ENCODE measurements at regions not wholly inside any gene's neighbourhood (a gene's known extent, or its start where the extent isn't known, plus 50 kb on each side); places are given as distances from the start of the nearest gene placed in this dataset.

DNA sequence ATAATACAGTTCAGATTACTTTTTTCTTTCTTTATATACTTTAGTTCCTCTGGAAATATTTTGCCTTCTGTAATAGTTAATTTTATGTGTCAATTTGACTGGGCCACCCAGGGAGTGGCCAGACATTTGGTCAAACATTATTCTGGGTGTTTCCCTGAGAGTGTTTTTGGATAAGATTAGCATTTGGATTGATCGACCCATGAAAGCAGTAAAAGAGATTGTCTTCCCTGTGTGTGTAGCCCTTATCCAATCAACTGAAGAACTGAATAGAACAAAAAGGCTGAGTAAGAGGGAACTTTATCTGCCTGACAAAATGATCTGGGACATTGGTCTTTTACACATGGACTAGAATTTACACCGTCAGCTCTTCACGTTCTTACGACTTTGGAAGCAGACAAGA, 1190.1 kb upstream of the FAM98A start:
- TF ChIP-seq TAF1 (conservative IDR thresholded peaks at IDR 0.05): no peak
- TF ChIP-seq, protein P1, sequence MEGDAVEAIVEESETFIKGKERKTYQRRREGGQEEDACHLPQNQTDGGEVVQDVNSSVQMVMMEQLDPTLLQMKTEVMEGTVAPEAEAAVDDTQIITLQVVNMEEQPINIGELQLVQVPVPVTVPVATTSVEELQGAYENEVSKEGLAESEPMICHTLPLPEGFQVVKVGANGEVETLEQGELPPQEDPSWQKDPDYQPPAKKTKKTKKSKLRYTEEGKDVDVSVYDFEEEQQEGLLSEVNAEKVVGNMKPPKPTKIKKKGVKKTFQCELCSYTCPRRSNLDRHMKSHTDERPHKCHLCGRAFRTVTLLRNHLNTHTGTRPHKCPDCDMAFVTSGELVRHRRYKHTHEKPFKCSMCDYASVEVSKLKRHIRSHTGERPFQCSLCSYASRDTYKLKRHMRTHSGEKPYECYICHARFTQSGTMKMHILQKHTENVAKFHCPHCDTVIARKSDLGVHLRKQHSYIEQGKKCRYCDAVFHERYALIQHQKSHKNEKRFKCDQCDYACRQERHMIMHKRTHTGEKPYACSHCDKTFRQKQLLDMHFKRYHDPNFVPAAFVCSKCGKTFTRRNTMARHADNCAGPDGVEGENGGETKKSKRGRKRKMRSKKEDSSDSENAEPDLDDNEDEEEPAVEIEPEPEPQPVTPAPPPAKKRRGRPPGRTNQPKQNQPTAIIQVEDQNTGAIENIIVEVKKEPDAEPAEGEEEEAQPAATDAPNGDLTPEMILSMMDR (IDR thresholded peaks at IDR 0.05; ENCODE audit: low read depth, low read length, missing input control): no peak
- TF ChIP-seq RAD21 (IDR thresholded peaks at IDR 0.05): no peak
- TF ChIP-seq MAX (IDR thresholded peaks at IDR 0.05): no peak
- no peak for TF ChIP-seq HNF4A (conservative IDR thresholded peaks at IDR 0.05)
- no peak for TF ChIP-seq JUND (IDR thresholded peaks at IDR 0.05)
- no peak for TF ChIP-seq HNF4G (IDR thresholded peaks at IDR 0.05)
- no peak for TF ChIP-seq EGR1 (IDR thresholded peaks at IDR 0.05; ENCODE audit: low read depth in 2 of 2)
